ENCODE measurements at regions not wholly inside any gene's neighbourhood (a gene's known extent, or its start where the extent isn't known, plus 50 kb on each side); places are given as distances from the start of the nearest gene placed in this dataset.

- Histone ChIP-seq H3K27me3 (ENCODE audit: insufficient read depth, poor library complexity, severe bottlenecking) (no peaks in the 10 kb centered on the region), H3K4me3 (replicated peaks; ENCODE audit: insufficient read depth, low read length) (no peak overlapping the region), H3K27ac (replicated peaks) (no peak overlapping the region)
- DNase-seq (ENCODE audit: low read depth in 1 of 2, low spot score in 1 of 2): peak in 1 of 2 experiments; percentile 55
- TF ChIP-seq GABPA (IDR thresholded peaks at IDR 0.05; ENCODE audit: low read depth): no peak
Observed at GRCh38 chr15:62569460-62570404, 404.6 kb upstream of the C2CD4B start.

- TF ChIP-seq POLR2AphosphoS5 (IDR thresholded peaks at IDR 0.05; ENCODE audit: low read depth) (no peak), CTCF (IDR thresholded peaks at IDR 0.05; ENCODE audit: insufficient read depth, low read length) (no peak), GABPA (IDR thresholded peaks at IDR 0.05; ENCODE audit: low read depth) (no peak), SPI1 (IDR thresholded peaks at IDR 0.05; ENCODE audit: borderline replicate concordance, low read depth) (no peak), REST (IDR thresholded peaks at IDR 0.05; ENCODE audit: insufficient replicate concordance, low read depth) (no peak)
- DNase-seq (ENCODE audit: low read depth in 1 of 2, low spot score in 1 of 2): no peak
Observed at GRCh38 chr15:62570405-62570783, 405.3 kb upstream of the C2CD4B start.

GRCh38 chr15:62571072-62571471, 406.0 kb upstream of the C2CD4B start:
- no peaks in the 10 kb centered on the region for H3K27me3 ChIP-seq (ENCODE audit: insufficient read depth, poor library complexity, severe bottlenecking)
- no peak for TF ChIP-seq SPI1 (IDR thresholded peaks at IDR 0.05; ENCODE audit: borderline replicate concordance, low read depth)
- no peak for TF ChIP-seq CTCF (IDR thresholded peaks at IDR 0.05; ENCODE audit: insufficient read depth, low read length)
- TF ChIP-seq REST (IDR thresholded peaks at IDR 0.05; ENCODE audit: insufficient replicate concordance, low read depth): no peak
- no peak for TF ChIP-seq GABPA (IDR thresholded peaks at IDR 0.05; ENCODE audit: low read depth)
- no peak for TF ChIP-seq POLR2AphosphoS5 (IDR thresholded peaks at IDR 0.05; ENCODE audit: low read depth)
- no peak for DNase-seq (ENCODE audit: low read depth in 1 of 2, low spot score in 1 of 2)
- H3K4me3 ChIP-seq (replicated peaks; ENCODE audit: insufficient read depth, low read length): no peak overlapping the region
- H3K27ac ChIP-seq (replicated peaks): no peak overlapping the region

More at GRCh38 chr15:62570405-62570783, 405.3 kb upstream of the C2CD4B start:
- H3K4me3 ChIP-seq (replicated peaks; ENCODE audit: insufficient read depth, low read length): no peak overlapping the region
- H3K27ac ChIP-seq (replicated peaks): no peak overlapping the region
- H3K27me3 ChIP-seq (ENCODE audit: insufficient read depth, poor library complexity, severe bottlenecking): no peaks in the 10 kb centered on the region

- TF ChIP-seq SPI1 (IDR thresholded peaks at IDR 0.05; ENCODE audit: borderline replicate concordance, low read depth): no peak
- no peak overlapping the region for H3K4me3 ChIP-seq (replicated peaks; ENCODE audit: insufficient read depth, low read length)
- no peak overlapping the region for H3K27ac ChIP-seq (replicated peaks)
- DNase-seq (ENCODE audit: low read depth in 1 of 2, low spot score in 1 of 2): no peak
- no peaks in the 10 kb centered on the region for H3K27me3 ChIP-seq (ENCODE audit: insufficient read depth, poor library complexity, severe bottlenecking)
Observed at GRCh38 chr15:62572797-62573196, 407.7 kb upstream of the C2CD4B start.
